ENCODE measurements at regions not wholly inside any gene's neighbourhood (a gene's known extent, or its start where the extent isn't known, plus 50 kb on each side); places are given as distances from the start of the nearest gene placed in this dataset.
A peak's percentile ranks its signal among the peaks of the same experiment; 100 is the strongest.

- no peak for TF ChIP-seq CTCF (IDR thresholded peaks at IDR 0.05)
- H3K4me3 Mint-ChIP-seq = no peak overlapping the region
- DNase-seq = no peak
- H3K36me3 Mint-ChIP-seq (ENCODE audit: low read depth) = no peaks in the 10 kb centered on the region
- H3K9me3 Mint-ChIP-seq = no peaks in the 10 kb centered on the region
- H3K27ac Mint-ChIP-seq = no peak overlapping the region
- H3K4me1 Mint-ChIP-seq = peaks cover 14% of the 10 kb centered on the region
- H3K27me3 Mint-ChIP-seq (ENCODE audit: low read depth, poor library complexity) = peaks cover 3% of the 10 kb centered on the region
Measured at GRCh38 chr16:81174644-81175324, 63.7 kb upstream of the BCO1 start.

GRCh38 chr16:81172769-81173658 lies 65.5 kb upstream of the BCO1 start:
- no peak for DNase-seq
- no peaks in the 10 kb centered on the region for H3K36me3 Mint-ChIP-seq (ENCODE audit: low read depth)
- peaks cover 14% of the 10 kb centered on the region for H3K27me3 Mint-ChIP-seq (ENCODE audit: low read depth, poor library complexity)
- no peaks in the 10 kb centered on the region for H3K9me3 Mint-ChIP-seq
- no peak overlapping the region for H3K27ac Mint-ChIP-seq
- peaks cover 14% of the 10 kb centered on the region for H3K4me1 Mint-ChIP-seq
- no peak overlapping the region for H3K4me3 Mint-ChIP-seq
- no peak for TF ChIP-seq CTCF (IDR thresholded peaks at IDR 0.05)

- H3K27ac Mint-ChIP-seq = no peak overlapping the region
- peaks cover 17% of the 10 kb centered on the region for H3K27me3 Mint-ChIP-seq (ENCODE audit: low read depth, poor library complexity)
- peaks cover 4% of the 10 kb centered on the region for H3K4me1 Mint-ChIP-seq
- no peak for TF ChIP-seq CTCF (IDR thresholded peaks at IDR 0.05)
- H3K36me3 Mint-ChIP-seq (ENCODE audit: low read depth) = no peaks in the 10 kb centered on the region
- no peak overlapping the region for H3K4me3 Mint-ChIP-seq
- H3K9me3 Mint-ChIP-seq = no peaks in the 10 kb centered on the region
- DNase-seq = peak; percentile 67
Measured at GRCh38 chr16:81170824-81171223, 67.7 kb upstream of the BCO1 start.

- no peak overlapping the region for H3K27ac Mint-ChIP-seq
- H3K4me3 Mint-ChIP-seq = no peak overlapping the region
- H3K4me1 Mint-ChIP-seq = peaks cover 4% of the 10 kb centered on the region
- DNase-seq = no peak
- H3K36me3 Mint-ChIP-seq (ENCODE audit: low read depth) = no peaks in the 10 kb centered on the region
- TF ChIP-seq CTCF (IDR thresholded peaks at IDR 0.05) = no peak
- no peaks in the 10 kb centered on the region for H3K9me3 Mint-ChIP-seq
- peaks cover 27% of the 10 kb centered on the region for H3K27me3 Mint-ChIP-seq (ENCODE audit: low read depth, poor library complexity)
Measured at GRCh38 chr16:81168406-81168805, 70.1 kb upstream of the BCO1 start.

- Mint-ChIP-seq H3K4me1 (peaks cover 4% of the 10 kb centered on the region), H3K27ac (no peak overlapping the region), H3K27me3 (ENCODE audit: low read depth, poor library complexity) (peaks cover 27% of the 10 kb centered on the region), H3K36me3 (ENCODE audit: low read depth) (no peaks in the 10 kb centered on the region), H3K9me3 (no peaks in the 10 kb centered on the region), H3K4me3 (no peak overlapping the region)
- no peak for TF ChIP-seq CTCF (IDR thresholded peaks at IDR 0.05)
- no peak for DNase-seq
Measured at GRCh38 chr16:81167851-81168250, 70.6 kb upstream of the BCO1 start.

Data from nephron progenitor cell (in vitro differentiated cells).